ENCODE measurements at regions not wholly inside any gene's neighbourhood (a gene's known extent, or its start where the extent isn't known, plus 50 kb on each side); places are given as distances from the start of the nearest gene placed in this dataset.

DNA sequence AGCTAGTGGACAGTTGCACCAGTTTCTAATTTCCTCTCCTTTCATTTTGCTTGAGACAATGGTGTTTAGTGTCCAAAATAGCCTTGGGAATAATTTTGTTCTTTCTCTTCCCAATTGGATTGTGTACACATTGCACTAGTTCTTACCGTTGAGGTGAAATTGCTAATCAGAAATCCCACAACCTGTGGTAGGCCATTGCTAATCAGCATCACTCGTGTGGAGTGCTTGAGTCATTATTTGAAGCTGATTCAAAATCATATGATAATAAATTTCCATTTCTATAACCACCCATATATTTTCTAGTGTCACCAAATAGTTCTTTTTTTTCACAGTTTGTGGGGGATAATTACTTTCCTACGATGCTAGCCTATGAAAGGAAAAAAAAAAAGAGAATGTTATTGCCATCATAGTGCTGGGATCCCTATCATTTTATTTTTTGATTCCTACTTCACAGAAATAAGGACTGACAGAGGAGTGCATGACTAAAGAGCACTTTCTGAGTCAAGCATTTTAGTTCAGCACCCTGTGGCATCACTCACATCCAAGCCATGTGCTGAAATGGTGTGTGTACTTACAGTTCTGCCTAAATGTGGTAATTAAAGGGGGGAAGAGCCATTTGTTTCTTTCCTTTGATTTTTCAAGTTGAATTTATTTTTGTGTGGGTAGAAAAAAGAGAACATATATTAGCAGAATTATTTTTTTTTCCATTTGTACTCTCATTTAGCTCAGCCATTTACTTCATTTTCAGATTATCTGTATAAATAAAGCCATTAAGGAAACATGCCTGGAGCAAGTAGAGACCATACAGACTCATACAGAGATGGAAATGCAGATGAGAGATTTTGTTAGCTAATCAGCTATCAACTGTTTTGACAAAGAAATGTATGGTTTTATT lies 108.0 kb upstream of the MEIS2 start:
- TF ChIP-seq, protein P1, sequence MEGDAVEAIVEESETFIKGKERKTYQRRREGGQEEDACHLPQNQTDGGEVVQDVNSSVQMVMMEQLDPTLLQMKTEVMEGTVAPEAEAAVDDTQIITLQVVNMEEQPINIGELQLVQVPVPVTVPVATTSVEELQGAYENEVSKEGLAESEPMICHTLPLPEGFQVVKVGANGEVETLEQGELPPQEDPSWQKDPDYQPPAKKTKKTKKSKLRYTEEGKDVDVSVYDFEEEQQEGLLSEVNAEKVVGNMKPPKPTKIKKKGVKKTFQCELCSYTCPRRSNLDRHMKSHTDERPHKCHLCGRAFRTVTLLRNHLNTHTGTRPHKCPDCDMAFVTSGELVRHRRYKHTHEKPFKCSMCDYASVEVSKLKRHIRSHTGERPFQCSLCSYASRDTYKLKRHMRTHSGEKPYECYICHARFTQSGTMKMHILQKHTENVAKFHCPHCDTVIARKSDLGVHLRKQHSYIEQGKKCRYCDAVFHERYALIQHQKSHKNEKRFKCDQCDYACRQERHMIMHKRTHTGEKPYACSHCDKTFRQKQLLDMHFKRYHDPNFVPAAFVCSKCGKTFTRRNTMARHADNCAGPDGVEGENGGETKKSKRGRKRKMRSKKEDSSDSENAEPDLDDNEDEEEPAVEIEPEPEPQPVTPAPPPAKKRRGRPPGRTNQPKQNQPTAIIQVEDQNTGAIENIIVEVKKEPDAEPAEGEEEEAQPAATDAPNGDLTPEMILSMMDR (IDR thresholded peaks at IDR 0.05; ENCODE audit: borderline replicate concordance, insufficient read depth, low read depth, low read length), result no peak
- H3K4me3 ChIP-seq (ENCODE audit: low read depth, low read length), result no peak overlapping the region

DNA sequence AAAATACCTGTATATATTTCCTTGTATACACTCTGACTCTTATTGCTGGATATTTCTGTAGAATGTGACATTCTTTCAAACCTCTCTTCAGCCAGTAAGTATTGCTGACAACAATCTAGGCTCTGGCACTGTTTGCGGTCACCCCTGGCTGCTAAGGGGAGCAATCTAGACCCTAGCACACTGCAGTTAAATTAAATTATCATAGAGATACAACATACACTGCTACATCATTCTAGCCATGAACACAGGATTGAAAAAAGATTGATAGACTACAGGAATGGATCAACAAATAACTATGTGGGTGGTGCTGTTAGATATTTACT lies 108.7 kb upstream of the MEIS2 start:
- TF ChIP-seq, protein P1 (IDR thresholded peaks at IDR 0.05; ENCODE audit: borderline replicate concordance, insufficient read depth, low read depth, low read length), result no peak
- no peak overlapping the region for H3K4me3 ChIP-seq (ENCODE audit: low read depth, low read length)

DNA sequence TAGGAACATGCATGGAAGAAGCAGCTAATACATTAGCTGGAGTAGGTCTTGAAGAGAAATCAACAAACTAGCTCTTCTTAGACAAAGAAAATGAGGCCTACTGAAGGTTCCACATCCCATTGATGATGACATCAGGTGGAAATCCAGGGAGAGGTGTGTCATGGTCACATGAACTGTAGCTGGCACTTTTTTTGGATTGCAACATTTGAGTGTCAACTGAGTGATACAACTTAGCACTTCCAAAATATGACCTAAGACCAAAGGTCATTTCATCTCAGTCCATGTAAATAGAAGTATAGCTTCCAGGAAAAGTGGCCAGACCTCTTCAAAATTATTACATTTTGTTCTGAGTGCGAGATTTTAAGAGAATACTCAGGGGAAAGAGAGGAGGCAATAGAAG lies 117.2 kb upstream of the MEIS2 start:
- no peak overlapping the region for H3K4me3 ChIP-seq (ENCODE audit: low read depth, low read length)
- TF ChIP-seq, protein P1 (IDR thresholded peaks at IDR 0.05; ENCODE audit: borderline replicate concordance, insufficient read depth, low read depth, low read length), result no peak

DNA sequence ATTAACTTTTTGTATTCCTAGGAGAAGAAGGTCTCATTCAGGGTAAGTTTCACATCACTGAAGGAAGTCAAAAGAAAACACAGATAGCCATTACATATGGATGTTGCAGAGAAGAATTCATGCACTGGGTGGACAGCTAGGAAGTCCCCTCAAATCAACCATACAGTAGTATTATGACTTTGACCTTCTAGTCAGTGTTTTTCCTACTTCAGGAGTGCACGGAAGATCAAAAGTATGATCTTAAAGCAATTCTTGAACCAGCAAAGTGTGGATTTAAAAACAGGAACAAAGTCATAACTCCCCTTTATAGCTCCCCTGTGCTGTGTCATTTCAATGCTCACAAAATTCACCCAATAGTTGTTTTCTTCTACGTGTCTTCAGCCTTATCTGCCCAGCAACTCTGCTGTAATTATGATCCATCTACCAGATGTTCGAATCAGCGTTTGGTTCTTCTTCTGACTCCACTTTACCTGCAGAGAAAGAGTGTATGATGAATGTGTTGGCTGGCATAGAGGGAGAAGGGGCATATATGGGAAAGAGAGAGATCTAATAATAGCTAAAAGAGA lies 118.1 kb upstream of the MEIS2 start:
- TF ChIP-seq, protein P1 (IDR thresholded peaks at IDR 0.05; ENCODE audit: borderline replicate concordance, insufficient read depth, low read depth, low read length), result no peak

DNA sequence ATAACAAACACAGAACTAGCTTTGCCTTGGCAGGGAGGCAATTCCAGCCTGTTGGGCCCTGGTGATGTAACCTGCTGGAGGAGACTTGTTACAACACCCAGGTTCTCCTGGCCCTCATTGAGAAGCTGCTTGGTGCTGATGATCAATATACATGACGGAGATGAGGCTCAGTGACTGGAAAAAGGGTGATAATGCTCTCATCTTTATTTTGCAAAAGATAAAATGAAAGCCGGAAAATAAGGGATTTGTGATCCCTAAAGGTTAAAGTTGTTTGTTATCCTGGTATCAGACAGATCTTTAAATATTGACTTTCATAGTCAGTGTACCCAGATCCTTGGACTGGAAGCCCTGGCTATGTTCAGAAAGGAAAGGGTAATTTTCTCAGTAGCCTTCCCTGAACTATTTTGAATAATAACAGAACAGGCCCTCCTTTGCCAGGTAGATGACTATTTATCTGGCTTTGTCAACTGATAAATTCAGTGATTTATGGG lies 118.9 kb upstream of the MEIS2 start:
- H3K4me3 ChIP-seq (ENCODE audit: low read depth, low read length), result no peak overlapping the region
- TF ChIP-seq, protein P1 (IDR thresholded peaks at IDR 0.05; ENCODE audit: borderline replicate concordance, insufficient read depth, low read depth, low read length), result no peak

More for the DNA sequence above, 118.1 kb upstream of the MEIS2 start:
- no peak overlapping the region for H3K4me3 ChIP-seq (ENCODE audit: low read depth, low read length)

DNA sequence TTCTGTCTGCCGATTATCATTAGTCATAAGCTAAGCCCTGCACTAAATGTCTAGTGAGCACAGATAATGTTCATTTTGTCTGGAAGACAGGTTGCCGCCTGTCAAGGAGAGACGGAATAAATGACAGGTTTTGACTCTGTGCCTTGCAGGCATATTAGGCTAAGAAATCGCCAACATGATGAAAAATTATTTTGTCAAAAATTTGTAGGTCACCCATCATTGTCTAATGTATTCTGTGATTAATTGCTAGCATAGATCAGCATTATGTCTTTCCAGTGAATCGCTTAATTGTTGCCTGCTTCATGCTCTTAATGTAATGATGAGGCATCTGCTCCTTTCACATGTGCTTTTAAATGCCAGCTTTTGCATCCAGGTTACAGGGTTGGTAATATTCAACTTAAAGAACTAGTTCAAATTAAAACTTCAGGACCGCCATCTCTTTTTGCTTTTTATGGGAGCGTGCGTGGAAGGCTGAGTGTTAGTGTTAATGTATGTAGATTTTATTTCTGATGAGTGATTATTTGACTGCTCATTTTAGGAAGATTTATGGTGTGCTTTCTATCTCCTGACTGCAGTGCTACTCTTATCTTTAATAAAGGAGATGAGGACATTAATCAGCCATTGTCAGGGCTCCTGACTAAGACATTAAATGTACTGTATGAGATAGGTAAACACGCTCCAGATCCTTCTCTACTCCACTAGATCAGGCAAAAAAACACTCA lies 120.8 kb upstream of the MEIS2 start:
- TF ChIP-seq, protein P1 (IDR thresholded peaks at IDR 0.05; ENCODE audit: borderline replicate concordance, insufficient read depth, low read depth, low read length), result no peak
- H3K4me3 ChIP-seq (ENCODE audit: low read depth, low read length), result no peak overlapping the region

Measured in GM12875 (cell line).